ENCODE measurements at regions not wholly inside any gene's neighbourhood (a gene's known extent, or its start where the extent isn't known, plus 50 kb on each side); places are given as distances from the start of the nearest gene placed in this dataset.

GRCh38 chr13:111402441-111402840 is 82.0 kb downstream of the TEX29 start:
- no peaks in the 10 kb centered on the region for H3K4me1 ChIP-seq (ENCODE audit: control insufficient read depth in 1 of 2, insufficient read depth in 2 of 2, low read length in 2 of 2)
- no peaks in the 10 kb centered on the region for H3K27me3 ChIP-seq (ENCODE audit: low read depth, low read length)
- H3K9me3 ChIP-seq (ENCODE audit: control insufficient read depth in 1 of 2, low read length in 2 of 2): no peaks in the 10 kb centered on the region
- no peaks in the 10 kb centered on the region for H3K36me3 ChIP-seq (ENCODE audit: control insufficient read depth in 1 of 2, insufficient read depth in 2 of 2, low read length in 2 of 2)
- H3K27ac ChIP-seq (ENCODE audit: low read length): no peak overlapping the region
- no peak overlapping the region for H3K4me3 ChIP-seq (ENCODE audit: low read depth in 1 of 2, low read length in 2 of 2)

DNA sequence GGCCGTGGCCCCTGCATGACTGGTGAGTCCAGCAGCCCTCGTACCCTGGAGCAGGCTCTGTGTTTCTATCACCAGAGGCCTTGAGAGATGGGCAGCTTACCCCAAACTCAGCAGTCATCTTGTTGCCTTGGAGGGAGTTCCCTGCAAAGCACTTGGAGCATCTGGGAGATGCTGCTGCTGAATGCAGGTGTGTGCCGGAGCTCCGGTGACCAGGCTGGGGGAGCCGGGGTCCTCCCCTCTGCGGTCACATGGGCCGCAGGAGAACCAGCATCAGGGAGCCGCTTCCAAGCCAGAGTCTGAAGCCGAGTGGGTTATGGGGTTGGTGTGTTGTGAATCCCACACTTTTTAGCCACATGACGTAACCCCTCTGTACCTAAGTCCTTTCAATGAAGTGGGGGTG is 82.8 kb downstream of the TEX29 start:
- Histone ChIP-seq H3K27me3 (ENCODE audit: low read depth, low read length) (no peaks in the 10 kb centered on the region), H3K36me3 (ENCODE audit: control insufficient read depth in 1 of 2, insufficient read depth in 2 of 2, low read length in 2 of 2) (no peaks in the 10 kb centered on the region), H3K4me1 (ENCODE audit: control insufficient read depth in 1 of 2, insufficient read depth in 2 of 2, low read length in 2 of 2) (no peaks in the 10 kb centered on the region), H3K9me3 (ENCODE audit: control insufficient read depth in 1 of 2, low read length in 2 of 2) (no peaks in the 10 kb centered on the region), H3K4me3 (ENCODE audit: low read depth in 1 of 2, low read length in 2 of 2) (no peak overlapping the region), H3K27ac (ENCODE audit: low read length) (no peak overlapping the region)

GRCh38 chr13:111404746-111405145 is 84.3 kb downstream of the TEX29 start:
- Histone ChIP-seq H3K4me1 (ENCODE audit: control insufficient read depth in 1 of 2, insufficient read depth in 2 of 2, low read length in 2 of 2) (no peaks in the 10 kb centered on the region), H3K27me3 (ENCODE audit: low read depth, low read length) (no peaks in the 10 kb centered on the region), H3K27ac (ENCODE audit: low read length) (no peak overlapping the region), H3K9me3 (ENCODE audit: control insufficient read depth in 1 of 2, low read length in 2 of 2) (no peaks in the 10 kb centered on the region), H3K36me3 (ENCODE audit: control insufficient read depth in 1 of 2, insufficient read depth in 2 of 2, low read length in 2 of 2) (no peaks in the 10 kb centered on the region), H3K4me3 (ENCODE audit: low read depth in 1 of 2, low read length in 2 of 2) (no peak overlapping the region)

DNA sequence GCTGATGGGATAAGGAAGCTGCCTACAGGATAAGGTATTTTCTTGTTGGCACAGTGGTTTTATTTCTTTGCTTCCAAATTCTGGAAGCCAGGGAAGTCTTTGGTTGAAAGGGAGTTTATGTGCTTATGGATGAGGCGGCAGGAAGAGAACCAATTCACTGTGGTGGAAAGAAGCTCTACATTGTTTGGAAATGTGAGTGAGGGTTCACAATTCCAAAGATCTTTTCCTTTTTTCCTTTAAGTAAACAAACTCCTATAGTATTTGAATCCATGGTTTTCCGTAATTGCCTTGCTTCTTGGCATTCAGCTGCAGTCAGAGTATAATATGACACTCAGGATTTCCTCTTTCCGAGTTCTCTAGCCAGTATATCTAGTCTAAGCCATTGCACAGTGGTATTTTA is 86.2 kb downstream of the TEX29 start:
- no peaks in the 10 kb centered on the region for H3K4me1 ChIP-seq (ENCODE audit: control insufficient read depth in 1 of 2, insufficient read depth in 2 of 2, low read length in 2 of 2)
- no peak overlapping the region for H3K4me3 ChIP-seq (ENCODE audit: low read depth in 1 of 2, low read length in 2 of 2)
- no peaks in the 10 kb centered on the region for H3K9me3 ChIP-seq (ENCODE audit: control insufficient read depth in 1 of 2, low read length in 2 of 2)
- no peaks in the 10 kb centered on the region for H3K36me3 ChIP-seq (ENCODE audit: control insufficient read depth in 1 of 2, insufficient read depth in 2 of 2, low read length in 2 of 2)
- no peak overlapping the region for H3K27ac ChIP-seq (ENCODE audit: low read length)
- H3K27me3 ChIP-seq (ENCODE audit: low read depth, low read length): no peaks in the 10 kb centered on the region

GRCh38 chr13:111407381-111408131 is 87.1 kb downstream of the TEX29 start:
- no peaks in the 10 kb centered on the region for H3K27me3 ChIP-seq (ENCODE audit: low read depth, low read length)
- no peaks in the 10 kb centered on the region for H3K36me3 ChIP-seq (ENCODE audit: control insufficient read depth in 1 of 2, insufficient read depth in 2 of 2, low read length in 2 of 2)
- no peak overlapping the region for H3K27ac ChIP-seq (ENCODE audit: low read length)
- H3K4me3 ChIP-seq (ENCODE audit: low read depth in 1 of 2, low read length in 2 of 2): no peak overlapping the region
- no peaks in the 10 kb centered on the region for H3K9me3 ChIP-seq (ENCODE audit: control insufficient read depth in 1 of 2, low read length in 2 of 2)
- no peaks in the 10 kb centered on the region for H3K4me1 ChIP-seq (ENCODE audit: control insufficient read depth in 1 of 2, insufficient read depth in 2 of 2, low read length in 2 of 2)

DNA sequence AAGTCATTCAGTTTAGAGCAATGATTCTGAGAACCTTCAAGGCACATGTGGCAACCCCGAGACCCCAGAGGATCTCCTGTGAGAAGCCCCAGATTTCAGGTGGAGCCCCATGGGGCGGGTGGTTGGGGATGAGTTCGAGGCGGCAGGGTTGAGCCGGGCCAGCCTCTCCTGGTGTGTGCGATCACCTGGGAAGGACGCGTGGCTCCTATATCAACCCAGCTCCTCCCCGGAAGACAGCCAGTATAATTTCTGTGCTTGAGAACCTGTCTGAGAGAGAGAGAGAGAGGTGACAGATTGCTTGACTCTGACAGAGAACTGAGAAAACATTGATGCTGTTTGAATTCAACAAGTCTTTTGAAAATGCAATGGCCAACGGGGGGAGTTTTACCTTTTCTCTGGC is 89.0 kb downstream of the TEX29 start:
- Histone ChIP-seq H3K9me3 (ENCODE audit: control insufficient read depth in 1 of 2, low read length in 2 of 2) (no peaks in the 10 kb centered on the region), H3K27ac (ENCODE audit: low read length) (no peak overlapping the region), H3K4me1 (ENCODE audit: control insufficient read depth in 1 of 2, insufficient read depth in 2 of 2, low read length in 2 of 2) (no peaks in the 10 kb centered on the region), H3K4me3 (ENCODE audit: low read depth in 1 of 2, low read length in 2 of 2) (no peak overlapping the region), H3K36me3 (ENCODE audit: control insufficient read depth in 1 of 2, insufficient read depth in 2 of 2, low read length in 2 of 2) (no peaks in the 10 kb centered on the region), H3K27me3 (ENCODE audit: low read depth, low read length) (no peaks in the 10 kb centered on the region)

GRCh38 chr13:111410232-111411021 is 90.0 kb downstream of the TEX29 start:
- no peaks in the 10 kb centered on the region for H3K36me3 ChIP-seq (ENCODE audit: control insufficient read depth in 1 of 2, insufficient read depth in 2 of 2, low read length in 2 of 2)
- no peaks in the 10 kb centered on the region for H3K27me3 ChIP-seq (ENCODE audit: low read depth, low read length)
- no peaks in the 10 kb centered on the region for H3K9me3 ChIP-seq (ENCODE audit: control insufficient read depth in 1 of 2, low read length in 2 of 2)
- H3K4me3 ChIP-seq (ENCODE audit: low read depth in 1 of 2, low read length in 2 of 2): no peak overlapping the region
- H3K4me1 ChIP-seq (ENCODE audit: control insufficient read depth in 1 of 2, insufficient read depth in 2 of 2, low read length in 2 of 2): no peaks in the 10 kb centered on the region
- H3K27ac ChIP-seq (ENCODE audit: low read length): no peak overlapping the region

- Histone ChIP-seq H3K27me3 (ENCODE audit: low read depth, low read length) (no peaks in the 10 kb centered on the region), H3K4me3 (ENCODE audit: low read depth in 1 of 2, low read length in 2 of 2) (peak overlapping the region in 1 of 2 donors; percentile 31), H3K36me3 (ENCODE audit: control insufficient read depth in 1 of 2, insufficient read depth in 2 of 2, low read length in 2 of 2) (no peaks in the 10 kb centered on the region), H3K9me3 (ENCODE audit: control insufficient read depth in 1 of 2, low read length in 2 of 2) (no peaks in the 10 kb centered on the region), H3K4me1 (ENCODE audit: control insufficient read depth in 1 of 2, insufficient read depth in 2 of 2, low read length in 2 of 2) (no peaks in the 10 kb centered on the region), H3K27ac (ENCODE audit: low read length) (no peak overlapping the region)
Measured at GRCh38 chr13:111411151-111411858, 90.9 kb downstream of the TEX29 start.

GRCh38 chr13:111411919-111412650 is 91.6 kb downstream of the TEX29 start:
- no peak overlapping the region for H3K4me3 ChIP-seq (ENCODE audit: low read depth in 1 of 2, low read length in 2 of 2)
- H3K36me3 ChIP-seq (ENCODE audit: control insufficient read depth in 1 of 2, insufficient read depth in 2 of 2, low read length in 2 of 2): no peaks in the 10 kb centered on the region
- no peaks in the 10 kb centered on the region for H3K9me3 ChIP-seq (ENCODE audit: control insufficient read depth in 1 of 2, low read length in 2 of 2)
- H3K27me3 ChIP-seq (ENCODE audit: low read depth, low read length): no peaks in the 10 kb centered on the region
- H3K4me1 ChIP-seq (ENCODE audit: control insufficient read depth in 1 of 2, insufficient read depth in 2 of 2, low read length in 2 of 2): no peaks in the 10 kb centered on the region
- H3K27ac ChIP-seq (ENCODE audit: low read length): no peak overlapping the region

DNA sequence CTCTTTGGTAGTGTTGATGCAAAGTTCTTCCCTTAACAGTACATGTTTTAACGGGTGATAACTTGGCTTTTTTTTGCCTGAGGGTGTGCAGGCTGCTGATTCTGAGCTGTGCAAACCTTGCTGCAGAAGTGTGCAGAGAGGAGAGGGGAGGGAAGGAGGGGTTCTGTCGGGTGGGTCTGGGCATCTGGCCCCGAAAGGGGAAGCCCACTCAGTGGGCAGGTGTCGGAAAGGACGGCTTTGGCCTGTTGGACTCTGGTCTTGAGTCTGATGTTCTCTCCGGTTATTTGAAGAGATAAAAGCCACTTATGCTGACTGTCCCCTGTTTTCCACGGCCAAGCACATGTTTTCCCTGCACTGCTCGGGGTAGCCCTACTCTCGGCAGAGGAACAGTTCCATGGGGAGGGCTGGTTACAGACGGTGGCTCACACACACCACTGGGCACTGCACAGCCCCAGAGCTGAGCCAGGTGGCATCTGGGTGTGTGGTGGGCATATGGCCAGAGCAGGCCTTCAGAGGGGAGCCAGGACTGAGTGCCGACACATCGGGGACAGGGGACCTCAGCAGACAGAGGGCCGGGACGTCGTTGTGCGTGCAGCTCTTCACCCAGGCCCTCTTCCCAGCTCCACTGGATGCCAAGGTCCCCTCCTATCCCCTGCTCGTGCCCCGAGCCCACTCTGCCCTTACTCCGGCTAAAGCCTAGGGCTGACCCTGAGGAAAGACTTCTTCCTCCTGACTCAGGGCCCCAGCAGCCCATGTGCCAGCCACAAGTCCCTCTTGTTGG is 93.2 kb downstream of the TEX29 start:
- Histone ChIP-seq H3K4me3 (ENCODE audit: low read depth in 1 of 2, low read length in 2 of 2) (no peak overlapping the region), H3K27ac (ENCODE audit: low read length) (no peak overlapping the region), H3K9me3 (ENCODE audit: control insufficient read depth in 1 of 2, low read length in 2 of 2) (no peaks in the 10 kb centered on the region), H3K27me3 (ENCODE audit: low read depth, low read length) (no peaks in the 10 kb centered on the region), H3K36me3 (ENCODE audit: control insufficient read depth in 1 of 2, insufficient read depth in 2 of 2, low read length in 2 of 2) (no peaks in the 10 kb centered on the region), H3K4me1 (ENCODE audit: control insufficient read depth in 1 of 2, insufficient read depth in 2 of 2, low read length in 2 of 2) (no peaks in the 10 kb centered on the region)

All from muscle layer of duodenum (tissue), 2 donors.